Hepatocyte (in vitro differentiated cells): ENCODE measurements at regions not wholly inside any gene's neighbourhood (a gene's known extent, or its start where the extent isn't known, plus 50 kb on each side); places are given as distances from the start of the nearest gene placed in this dataset.
"Not testable (repeated sequence)": the region's sequence is repeated elsewhere in the genome, so short reads cannot be mapped to it uniquely, and the experiment has no call there.

Source experiments
- DNase-seq: peaks from one replicate; pipeline ENCODE4 v3.0.0-alpha.2; 2016; ENCODE audit warnings: low spot score
- H2AFZ ChIP-seq: fragments of 200-600 bp; sonication (generic); 2 replicates; pipeline ENCODE4 v1.6.0; 2016; ENCODE audit warnings: antibody characterized with exemption, mild to moderate bottlenecking
- H3K27ac ChIP-seq: fragments of 200-600 bp; sonication (generic); 2 replicates; pipeline ENCODE4 v1.5.1; 2016; ENCODE audit warnings: mild to moderate bottlenecking
- H3K27me3 ChIP-seq: fragments of 200-600 bp; sonication (generic); 2 replicates; pipeline ENCODE4 v1.6.1; 2016
- H3K36me3 ChIP-seq: fragments of 200-600 bp; sonication (generic); replicated peaks from 2 replicates; pipeline ENCODE4 v1.5.1; 2016; ENCODE audit warnings: low read depth; ENCODE audit not compliant: insufficient read depth
- H3K4me1 ChIP-seq: fragments of 200-600 bp; sonication (generic); 2 replicates; pipeline ENCODE4 v1.5.1; 2016; ENCODE audit warnings: mild to moderate bottlenecking, moderate library complexity; ENCODE audit not compliant: insufficient read depth
- H3K4me2 ChIP-seq: fragments of 200-600 bp; sonication (generic); 2 replicates; pipeline ENCODE4 v1.6.0; 2016
- H3K4me3 ChIP-seq: fragments of 200-600 bp; sonication (generic); 2 replicates; pipeline ENCODE4 v1.5.1; 2016; ENCODE audit warnings: mild to moderate bottlenecking
- H3K79me2 ChIP-seq: fragments of 200-600 bp; sonication (generic); 2 replicates; pipeline ENCODE4 v1.6.0; 2017; ENCODE audit warnings: mild to moderate bottlenecking
- H3K9me2 ChIP-seq: fragments of 200-600 bp; sonication (generic); replicated peaks from 2 replicates; pipeline ENCODE4 v1.6.0; 2017; ENCODE audit warnings: mild to moderate bottlenecking; ENCODE audit not compliant: insufficient read depth
- H3K9me3 ChIP-seq: fragments of 200-600 bp; sonication (generic); 2 replicates; pipeline ENCODE4 v1.5.1; 2016; ENCODE audit warnings: low read depth, mild to moderate bottlenecking
- H4K20me1 ChIP-seq: fragments of 200-600 bp; sonication (generic); 2 replicates; pipeline ENCODE4 v1.6.0; 2016; ENCODE audit warnings: mild to moderate bottlenecking; ENCODE audit not compliant: insufficient read depth, poor library complexity, severe bottlenecking
- CTCF ChIP-seq: fragments of 200-600 bp; sonication (generic); IDR thresholded peaks from 2 replicates; pipeline ENCODE4 v1.5.1; 2016; ENCODE audit warnings: antibody characterized with exemption, mild to moderate bottlenecking; ENCODE audit not compliant: poor library complexity
- EZH2 ChIP-seq: fragments of 200-600 bp; sonication (generic); IDR thresholded peaks from 2 replicates; pipeline ENCODE4 v1.6.1; 2016; ENCODE audit warnings: antibody characterized with exemption, mild to moderate bottlenecking, borderline replicate concordance
- EZH2phosphoT487 ChIP-seq: fragments of 200-600 bp; sonication (generic); IDR thresholded peaks from one replicate; pipeline ENCODE4 v1.6.1; 2018; ENCODE audit warnings: antibody characterized with exemption, mild to moderate bottlenecking, low read depth, moderate library complexity; ENCODE audit not compliant: unreplicated experiment, severe bottlenecking
- WGBS: methylation state at CpG from one replicate; pipeline ENCODE4 v1.1.6; 2016; ENCODE audit warnings: low lambda C conversion rate; ENCODE audit errors: missing lambda C conversion rate; 5-methylcytosine and 5-hydroxymethylcytosine counted together

- H3K4me3 ChIP-seq = no peak overlapping the region
- H3K27me3 ChIP-seq = no peaks in the 10 kb centered on the region
- H3K79me2 ChIP-seq = no peaks in the 10 kb centered on the region
- no peaks in the 10 kb centered on the region for H3K4me1 ChIP-seq
- no peak overlapping the region for H3K27ac ChIP-seq
- no peaks in the 10 kb centered on the region for H3K36me3 ChIP-seq
- H3K9me2 ChIP-seq = no peaks in the 10 kb centered on the region
- DNase-seq = no peak
- H3K9me3 ChIP-seq = no peaks in the 10 kb centered on the region
- H4K20me1 ChIP-seq = no peaks in the 10 kb centered on the region
- H2AFZ ChIP-seq = no peak overlapping the region
- TF ChIP-seq CTCF = no peak
- H3K4me2 ChIP-seq = no peak overlapping the region
- 65% methylated on average over 5 of the region's 5 CpGs for WGBS
Observed at GRCh38 chr7:85275204-85275603, 88.3 kb upstream of the SEMA3D start.

- H3K27me3 ChIP-seq = no peaks in the 10 kb centered on the region
- H3K4me3 ChIP-seq = no peak overlapping the region
- H3K79me2 ChIP-seq = no peaks in the 10 kb centered on the region
- H2AFZ ChIP-seq = no peak overlapping the region
- no peak for DNase-seq
- no peaks in the 10 kb centered on the region for H3K9me2 ChIP-seq
- H3K27ac ChIP-seq = no peak overlapping the region
- no peaks in the 10 kb centered on the region for H3K4me1 ChIP-seq
- H4K20me1 ChIP-seq = no peaks in the 10 kb centered on the region
- no peak overlapping the region for H3K4me2 ChIP-seq
- no peaks in the 10 kb centered on the region for H3K9me3 ChIP-seq
- WGBS = 52% methylated on average over 1 of the region's 1 CpG
- TF ChIP-seq CTCF (no peak), EZH2phosphoT487 (no peak), EZH2 (no peak)
- no peaks in the 10 kb centered on the region for H3K36me3 ChIP-seq
Observed at GRCh38 chr7:85274454-85274853, 87.6 kb upstream of the SEMA3D start.

- Histone ChIP-seq H3K79me2 (no peaks in the 10 kb centered on the region), H3K4me2 (no peak overlapping the region), H3K9me2 (no peaks in the 10 kb centered on the region), H3K4me1 (no peaks in the 10 kb centered on the region), H3K36me3 (no peaks in the 10 kb centered on the region), H3K27me3 (no peaks in the 10 kb centered on the region), H3K27ac (no peak overlapping the region), H3K4me3 (no peak overlapping the region), H3K9me3 (no peaks in the 10 kb centered on the region), H2AFZ (no peak overlapping the region), H4K20me1 (no peaks in the 10 kb centered on the region)
- DNase-seq = no peak
- 65% methylated on average over 6 of the region's 6 CpGs for WGBS
- TF ChIP-seq EZH2 (no peak), CTCF (no peak), EZH2phosphoT487 (no peak)
Observed at GRCh38 chr7:85262891-85263290, 76.0 kb upstream of the SEMA3D start.

- Histone ChIP-seq H3K9me2 (no peaks in the 10 kb centered on the region), H3K36me3 (no peaks in the 10 kb centered on the region), H3K4me2 (no peak overlapping the region), H3K4me3 (no peak overlapping the region), H3K27me3 (no peaks in the 10 kb centered on the region), H3K27ac (no peak overlapping the region), H3K9me3 (no peaks in the 10 kb centered on the region), H3K4me1 (no peaks in the 10 kb centered on the region), H3K79me2 (no peaks in the 10 kb centered on the region), H4K20me1 (no peaks in the 10 kb centered on the region), H2AFZ (no peak overlapping the region)
- 89% methylated on average over 2 of the region's 2 CpGs for WGBS
- no peak for DNase-seq
- no peak for TF ChIP-seq CTCF
- no peak for TF ChIP-seq EZH2phosphoT487
- no peak for TF ChIP-seq EZH2
Observed at GRCh38 chr7:85261336-85261735, 74.5 kb upstream of the SEMA3D start.

- H3K27ac ChIP-seq, H3K4me1 ChIP-seq, H3K79me2 ChIP-seq, H3K9me2 ChIP-seq, H3K4me2 ChIP-seq, H4K20me1 ChIP-seq, H3K36me3 ChIP-seq, H3K9me3 ChIP-seq, H3K4me3 ChIP-seq, DNase-seq, H2AFZ ChIP-seq, H3K27me3 ChIP-seq: not testable (repeated sequence)
- 96% methylated on average over 19 of the region's 19 CpGs for WGBS
Observed at GRCh38 chr7:85249787-85250186, 62.9 kb upstream of the SEMA3D start.
